HG03575 (cell line): ENCODE measurements at regions not wholly inside any gene's neighbourhood (a gene's known extent, or its start where the extent isn't known, plus 50 kb on each side); places are given as distances from the start of the nearest gene placed in this dataset.
A peak's percentile ranks its signal among the peaks of the same experiment; 100 is the strongest.
"Not testable (repeated sequence)": the region's sequence is repeated elsewhere in the genome, so short reads cannot be mapped to it uniquely, and the experiment has no call there.

Experiments used
- ATAC-seq: cut with Tn5 transposase; IDR thresholded peaks from one replicate; pipeline ENCODE4 v1.9.1; 2021; ENCODE audit not compliant: unreplicated experiment, insufficient number of reproducible peaks, low FRiP score; ENCODE audit errors: extremely low read depth

- no peak for ATAC-seq
Measured at GRCh38 chr5:1643651-1644392, 120.1 kb upstream of the LPCAT1 start.

GRCh38 chr5:1642621-1643061, 118.9 kb upstream of the LPCAT1 start:
- no peak for ATAC-seq

GRCh38 chr5:1642221-1642620, 118.5 kb upstream of the LPCAT1 start:
- ATAC-seq, result no peak

DNA sequence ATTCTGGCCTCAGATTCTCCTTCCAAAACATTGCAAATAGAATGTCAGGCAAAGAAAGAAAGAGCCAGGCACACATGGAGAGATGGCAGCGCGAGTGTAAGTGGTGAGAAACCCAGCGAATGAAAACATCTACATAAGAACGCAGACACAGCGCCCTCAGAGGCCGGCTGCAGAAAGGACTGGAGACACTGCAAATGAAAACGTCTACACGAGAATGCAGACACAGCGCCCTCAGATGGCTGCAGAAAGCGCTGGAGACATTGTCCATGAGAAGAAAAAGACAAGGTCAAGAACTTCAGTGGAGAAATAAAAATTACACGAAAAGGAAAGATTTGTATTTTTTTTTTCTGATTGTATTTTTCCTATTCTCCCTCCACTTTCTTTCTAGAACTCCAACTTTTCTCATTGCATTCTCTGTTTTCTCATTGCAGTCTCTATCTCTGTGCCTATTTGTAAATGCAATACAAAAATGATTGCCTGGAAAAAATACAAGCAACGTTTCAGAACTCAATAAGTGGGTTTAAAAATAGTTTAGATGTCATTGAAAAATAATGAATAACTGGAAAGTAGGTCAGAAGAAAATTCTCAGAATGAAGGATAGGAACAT, 117.9 kb upstream of the LPCAT1 start:
- ATAC-seq, result peak; percentile 85

DNA sequence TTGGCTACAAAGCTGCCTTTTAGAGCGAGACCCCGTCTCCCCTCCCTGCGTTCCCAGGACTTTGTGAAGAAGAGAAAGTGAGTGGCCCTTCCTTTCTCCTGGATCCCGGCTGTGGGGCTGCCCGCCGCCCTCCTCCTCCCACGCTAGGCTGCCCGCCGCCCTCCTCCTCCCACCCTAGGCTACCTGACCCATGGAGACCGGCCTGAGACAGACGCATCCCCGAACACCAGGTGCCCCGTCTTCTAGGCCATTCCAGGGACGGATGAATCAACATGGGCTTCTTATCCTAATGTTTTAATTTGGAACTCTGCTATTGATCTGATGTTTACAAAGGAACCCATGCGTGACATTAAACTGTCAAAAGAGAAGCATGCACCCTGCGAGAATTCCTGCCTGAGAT, 117.3 kb upstream of the LPCAT1 start:
- ATAC-seq, result no peak

DNA sequence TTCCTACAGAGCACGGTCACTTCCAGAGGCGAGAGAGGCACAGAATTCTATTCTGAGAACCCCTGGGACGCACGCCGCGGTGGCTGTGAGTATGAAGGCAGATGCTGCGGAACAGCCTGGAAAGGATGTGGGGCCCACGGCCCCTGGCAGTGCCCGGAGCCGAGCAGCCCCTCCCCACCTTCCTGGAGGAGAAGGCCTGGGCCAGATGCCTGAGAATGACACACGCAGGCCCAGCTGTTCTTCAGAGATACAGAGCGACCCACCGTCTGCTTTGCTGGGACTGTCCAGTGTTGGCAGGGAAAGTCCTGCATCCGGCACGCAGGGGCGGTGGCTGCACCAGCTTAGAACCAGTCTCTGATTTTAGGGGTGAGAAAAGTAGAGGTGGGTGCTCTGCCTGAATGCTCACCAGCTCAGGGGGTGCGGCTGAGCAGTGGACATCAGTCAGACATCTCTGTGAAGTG, 116.7 kb upstream of the LPCAT1 start:
- no peak for ATAC-seq

DNA sequence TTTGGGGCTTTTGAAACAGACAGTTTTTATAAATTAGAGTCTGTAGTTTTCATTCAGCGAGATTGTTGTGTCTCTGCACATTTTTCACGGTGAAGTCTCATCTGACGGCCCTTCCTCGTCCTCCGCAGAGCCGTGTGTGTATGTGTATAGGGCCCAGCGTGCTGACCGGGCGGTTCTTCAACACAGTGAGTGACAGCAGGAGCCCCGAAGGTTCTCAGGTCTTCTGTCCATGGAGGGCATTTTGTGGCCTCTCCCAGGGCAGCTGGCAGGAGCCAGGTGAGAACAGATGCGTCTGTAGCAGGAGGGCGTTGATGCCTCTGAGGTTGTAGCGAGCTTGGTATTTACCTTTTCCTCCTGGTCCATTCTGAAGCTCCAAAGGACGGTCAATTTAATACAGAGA, 116.0 kb upstream of the LPCAT1 start:
- ATAC-seq, result no peak

- no peak for ATAC-seq
Measured at GRCh38 chr5:1638658-1639400, 115.1 kb upstream of the LPCAT1 start.

GRCh38 chr5:1637639-1638481, 114.1 kb upstream of the LPCAT1 start:
- no peak for ATAC-seq

GRCh38 chr5:1636981-1637638, 113.3 kb upstream of the LPCAT1 start:
- no peak for ATAC-seq

DNA sequence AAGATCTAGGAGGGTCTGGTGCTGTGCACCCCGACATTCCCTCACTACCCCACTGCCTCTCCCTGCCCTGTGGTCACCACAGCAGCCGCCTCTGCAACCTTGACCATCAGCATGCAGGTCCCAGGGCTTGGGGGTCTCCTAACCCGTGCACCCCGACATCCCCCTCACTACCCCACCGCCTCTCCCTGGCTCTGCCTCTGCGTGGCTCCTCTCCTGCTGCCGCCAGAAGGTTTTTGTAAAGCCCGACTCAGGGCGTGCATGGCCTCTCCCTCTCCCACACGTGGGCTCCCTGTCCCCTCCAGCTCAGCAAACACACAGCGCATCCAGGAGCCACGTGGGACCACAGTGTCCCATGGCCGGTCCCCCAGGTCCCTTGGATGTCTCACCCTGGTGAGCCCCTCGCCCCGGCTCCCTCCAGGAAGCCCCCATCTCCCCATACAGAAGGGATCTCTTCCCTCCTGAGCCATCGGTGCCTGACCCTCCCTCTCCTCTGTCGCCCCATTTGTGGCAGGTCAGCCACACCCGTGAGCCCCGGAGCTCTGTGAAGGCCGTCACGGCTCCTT, 112.5 kb upstream of the LPCAT1 start:
- not testable (repeated sequence) for ATAC-seq

DNA sequence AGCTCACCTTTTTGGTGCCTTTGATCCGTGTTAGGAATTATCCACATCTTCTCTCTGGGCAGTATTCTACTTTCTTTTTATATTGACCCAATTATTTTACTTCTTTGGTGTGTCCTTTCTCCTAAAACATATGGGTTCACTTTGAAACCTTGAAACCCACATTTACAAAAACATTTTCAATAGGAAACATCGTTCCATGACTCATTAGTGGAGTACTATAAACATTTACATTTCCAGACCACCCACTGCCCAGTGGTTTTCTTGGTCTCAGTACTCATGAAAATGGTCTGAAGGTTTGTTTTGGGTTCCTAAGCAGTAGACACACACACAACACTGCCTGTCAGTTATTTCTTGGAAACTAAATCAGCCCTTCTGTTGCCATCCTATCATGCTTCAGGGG, 111.7 kb upstream of the LPCAT1 start:
- ATAC-seq, result not testable (repeated sequence)

GRCh38 chr5:1634337-1634661, 110.5 kb upstream of the LPCAT1 start:
- ATAC-seq, result no peak

- peak; percentile 61 for ATAC-seq
Measured at GRCh38 chr5:1633605-1634336, 110.0 kb upstream of the LPCAT1 start.

- not testable (repeated sequence) for ATAC-seq
Measured at GRCh38 chr5:1631004-1631403, 107.2 kb upstream of the LPCAT1 start.

DNA sequence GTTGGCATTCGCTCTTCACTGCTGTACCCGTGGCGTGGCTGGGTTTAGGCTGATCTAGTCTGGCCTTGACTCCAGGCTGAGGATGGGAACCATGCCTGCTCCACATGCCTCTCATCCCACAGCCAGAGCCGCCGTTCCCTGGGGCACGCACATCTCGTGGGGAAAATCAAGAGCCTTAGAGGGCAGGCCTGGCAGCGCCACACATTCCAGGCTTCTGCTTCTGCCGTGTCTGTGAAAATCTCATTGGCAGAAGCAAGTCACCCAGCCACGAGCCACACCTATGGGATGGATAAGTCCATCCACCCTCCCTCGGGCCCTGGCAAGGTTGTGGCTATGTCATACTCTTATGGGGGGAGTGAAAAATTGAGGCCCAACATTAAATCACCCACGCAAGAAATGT, 102.6 kb upstream of the LPCAT1 start:
- ATAC-seq, result not testable (repeated sequence)

DNA sequence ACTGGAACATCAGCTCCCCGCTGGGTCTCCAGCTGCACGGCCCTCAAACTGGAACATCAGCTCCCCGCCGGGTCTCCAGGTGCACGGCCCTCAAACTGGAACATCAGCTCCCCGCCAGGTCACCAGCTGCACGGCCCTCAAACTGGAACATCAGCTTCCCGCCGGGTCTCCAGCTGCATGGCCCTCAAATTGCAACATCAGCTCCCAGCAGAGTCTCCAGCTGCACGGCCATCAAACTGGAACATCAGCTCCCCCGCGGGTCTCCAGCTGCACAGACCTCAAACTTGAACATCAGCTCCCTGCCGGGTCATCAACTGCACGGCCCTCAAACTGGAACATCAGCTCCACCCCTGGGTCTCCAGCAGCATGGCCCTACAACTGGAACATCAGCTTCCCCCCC, 95.8 kb upstream of the LPCAT1 start:
- not testable (repeated sequence) for ATAC-seq
